ENCODE measurements at regions not wholly inside any gene's neighbourhood (a gene's known extent, or its start where the extent isn't known, plus 50 kb on each side); places are given as distances from the start of the nearest gene placed in this dataset.

GRCh38 chr6:18837013-18837412 is 449.9 kb downstream of the RNF144B start:
- no peak for TF ChIP-seq CTCF (IDR thresholded peaks at IDR 0.05; ENCODE audit: borderline replicate concordance, extremely low read depth, low read length, poor library complexity, severe bottlenecking)
- TF ChIP-seq EZH2 (IDR thresholded peaks at IDR 0.05; ENCODE audit: borderline replicate concordance, low read depth, low read length, severe bottlenecking), result no peak
